Uterus (tissue), 3 donors: ENCODE measurements at regions not wholly inside any gene's neighbourhood (a gene's known extent, or its start where the extent isn't known, plus 50 kb on each side); places are given as distances from the start of the nearest gene placed in this dataset.

Experiments
- DNase-seq, 2 donors: peaks; one replicate each; pipeline ENCODE4 v3.0.0-alpha.2; 2019 to 2020
- H3K27ac ChIP-seq, 2 donors: fragments of 200-600 bp; sonication (generic); 1 replicate in 1 of 2; 2 replicates in 1 of 2; pipeline ENCODE4 v1.5.1; 2016 to 2018
- H3K27me3 ChIP-seq, 2 donors: fragments of 200-600 bp; sonication (generic); one replicate each; pipeline ENCODE4 v1.5.1; 2018 to 2019; ENCODE audit warnings: control low read depth in 1 of 2
- H3K36me3 ChIP-seq, 2 donors: fragments of 200-600 bp; sonication (generic); one replicate each; pipeline ENCODE4 v1.5.1; 2019; ENCODE audit warnings: control low read depth in 1 of 2
- H3K4me1 ChIP-seq, 2 donors: fragments of 200-600 bp; sonication (generic); one replicate each; pipeline ENCODE4 v1.5.1; 2018 to 2019; ENCODE audit warnings: control low read depth in 1 of 2
- H3K4me3 ChIP-seq, 2 donors: fragments of 200-600 bp; sonication (generic); 1 replicate in 1 of 2; 2 replicates in 1 of 2; pipeline ENCODE4 v1.5.1; 2018 to 2019; ENCODE audit warnings: mild to moderate bottlenecking in 1 of 2
- H3K9me3 ChIP-seq, 2 donors: fragments of 200-600 bp; sonication (generic); one replicate each; pipeline ENCODE4 v1.5.1; 2019; ENCODE audit warnings: control low read depth in 1 of 2
- POLR2A ChIP-seq, 2 donors: fragments of 450-650 bp; IDR thresholded peaks; one replicate each; pipeline ENCODE4 v1.6.1; 2016; ENCODE audit warnings: antibody characterized with exemption in 2 of 2, mild to moderate bottlenecking in 1 of 2, moderate library complexity in 1 of 2
- intact Hi-C: fragments of 100-400 bp; cut with DNase I; formaldehyde crosslinking; loops from one replicate; pipeline ENCODE4 v1.15.1; 2023; ENCODE audit warnings: low total_unique reads
- TF ChIP-seq, protein P1 (sequence below), 4 experiments: fragments of 200-600 bp in 2 of 4; fragments of 450-650 bp in 2 of 4; sonication (generic) in 2 of 4; IDR thresholded peaks; one replicate each; pipeline ENCODE4 v1.5.1; 2016 to 2019; ENCODE audit warnings: antibody characterized with exemption in 4 of 4, mild to moderate bottlenecking in 2 of 4, moderate library complexity in 1 of 4
- donor health status: DM: yes; HTN: yes; CAD: no.

GRCh38 chr2:22481486-22482259 is 903.3 kb upstream of the KLHL29 start:
- no peak overlapping the region for H3K27ac ChIP-seq
- no peak for DNase-seq
- TF ChIP-seq, protein P1, sequence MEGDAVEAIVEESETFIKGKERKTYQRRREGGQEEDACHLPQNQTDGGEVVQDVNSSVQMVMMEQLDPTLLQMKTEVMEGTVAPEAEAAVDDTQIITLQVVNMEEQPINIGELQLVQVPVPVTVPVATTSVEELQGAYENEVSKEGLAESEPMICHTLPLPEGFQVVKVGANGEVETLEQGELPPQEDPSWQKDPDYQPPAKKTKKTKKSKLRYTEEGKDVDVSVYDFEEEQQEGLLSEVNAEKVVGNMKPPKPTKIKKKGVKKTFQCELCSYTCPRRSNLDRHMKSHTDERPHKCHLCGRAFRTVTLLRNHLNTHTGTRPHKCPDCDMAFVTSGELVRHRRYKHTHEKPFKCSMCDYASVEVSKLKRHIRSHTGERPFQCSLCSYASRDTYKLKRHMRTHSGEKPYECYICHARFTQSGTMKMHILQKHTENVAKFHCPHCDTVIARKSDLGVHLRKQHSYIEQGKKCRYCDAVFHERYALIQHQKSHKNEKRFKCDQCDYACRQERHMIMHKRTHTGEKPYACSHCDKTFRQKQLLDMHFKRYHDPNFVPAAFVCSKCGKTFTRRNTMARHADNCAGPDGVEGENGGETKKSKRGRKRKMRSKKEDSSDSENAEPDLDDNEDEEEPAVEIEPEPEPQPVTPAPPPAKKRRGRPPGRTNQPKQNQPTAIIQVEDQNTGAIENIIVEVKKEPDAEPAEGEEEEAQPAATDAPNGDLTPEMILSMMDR (IDR thresholded peaks at IDR 0.05) = no peak
- no peak for TF ChIP-seq POLR2A (IDR thresholded peaks at IDR 0.05)
- H3K4me3 ChIP-seq = no peak overlapping the region
- no peaks in the 10 kb centered on the region for H3K27me3 ChIP-seq
- intact Hi-C loops = no loop called here
- no peaks in the 10 kb centered on the region for H3K9me3 ChIP-seq
- H3K36me3 ChIP-seq = no peaks in the 10 kb centered on the region
- no peaks in the 10 kb centered on the region for H3K4me1 ChIP-seq

GRCh38 chr2:22483036-22483435 is 901.9 kb upstream of the KLHL29 start:
- Histone ChIP-seq H3K27me3 (no peaks in the 10 kb centered on the region), H3K9me3 (no peaks in the 10 kb centered on the region), H3K27ac (no peak overlapping the region), H3K4me1 (no peaks in the 10 kb centered on the region), H3K4me3 (no peak overlapping the region), H3K36me3 (no peaks in the 10 kb centered on the region)
- TF ChIP-seq POLR2A (IDR thresholded peaks at IDR 0.05) = no peak
- TF ChIP-seq, protein P1 (IDR thresholded peaks at IDR 0.05) = no peak
- DNase-seq = no peak
- intact Hi-C loops = no loop called here

DNA sequence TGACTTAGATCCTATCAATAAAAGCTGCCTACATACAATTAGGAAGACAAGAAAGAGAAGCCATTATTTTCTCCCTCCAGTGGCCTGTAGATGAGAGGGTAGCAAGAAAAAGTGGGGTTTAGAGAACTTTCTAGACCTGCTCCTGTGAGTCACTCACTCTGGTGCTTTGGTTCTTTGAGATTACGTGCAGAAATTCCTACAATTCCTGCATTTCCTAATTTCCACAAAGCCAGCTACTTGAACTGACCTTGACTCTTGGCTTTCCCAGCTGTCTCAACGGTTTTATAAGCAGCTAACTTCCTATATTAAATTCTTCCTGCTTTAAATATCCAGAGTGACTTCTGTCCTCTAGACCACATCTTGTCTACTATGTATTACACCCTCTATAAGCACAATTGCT is 899.5 kb upstream of the KLHL29 start:
- Histone ChIP-seq H3K27ac (no peak overlapping the region), H3K27me3 (no peaks in the 10 kb centered on the region), H3K36me3 (no peaks in the 10 kb centered on the region), H3K4me1 (no peaks in the 10 kb centered on the region), H3K4me3 (no peak overlapping the region), H3K9me3 (no peaks in the 10 kb centered on the region)
- no peak for DNase-seq
- intact Hi-C loops = no loop called here
- no peak for TF ChIP-seq POLR2A (IDR thresholded peaks at IDR 0.05)
- TF ChIP-seq, protein P1 (IDR thresholded peaks at IDR 0.05) = no peak

DNA sequence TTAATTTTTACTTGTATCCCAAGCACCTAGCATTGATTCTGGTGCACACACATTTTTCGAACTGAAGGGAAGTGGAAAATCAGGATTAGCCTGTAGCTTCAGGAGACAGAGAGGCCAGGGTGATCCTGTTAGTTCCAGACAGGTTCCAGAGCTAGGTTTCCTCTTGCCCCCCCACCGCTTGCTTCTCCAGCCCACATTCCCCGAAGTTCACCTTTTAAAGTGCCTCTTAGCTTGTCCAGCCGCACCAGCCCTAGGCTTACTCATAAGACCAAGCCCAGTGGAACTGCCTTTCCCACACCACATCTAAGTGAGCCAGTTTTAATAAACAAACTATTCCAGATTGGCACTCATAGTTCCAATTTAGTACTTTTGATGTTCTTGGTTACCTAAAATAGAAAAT is 898.6 kb upstream of the KLHL29 start:
- DNase-seq = no peak
- Histone ChIP-seq H3K9me3 (no peaks in the 10 kb centered on the region), H3K27me3 (no peaks in the 10 kb centered on the region), H3K4me3 (no peak overlapping the region), H3K27ac (no peak overlapping the region), H3K4me1 (no peaks in the 10 kb centered on the region), H3K36me3 (no peaks in the 10 kb centered on the region)
- TF ChIP-seq, protein P1 (IDR thresholded peaks at IDR 0.05) = no peak
- TF ChIP-seq POLR2A (IDR thresholded peaks at IDR 0.05) = no peak
- intact Hi-C loops = no loop called here

GRCh38 chr2:22487036-22487435 is 897.9 kb upstream of the KLHL29 start:
- Histone ChIP-seq H3K4me1 (no peaks in the 10 kb centered on the region), H3K4me3 (no peak overlapping the region), H3K27ac (no peak overlapping the region), H3K27me3 (no peaks in the 10 kb centered on the region), H3K36me3 (no peaks in the 10 kb centered on the region), H3K9me3 (no peaks in the 10 kb centered on the region)
- no peak for TF ChIP-seq POLR2A (IDR thresholded peaks at IDR 0.05)
- TF ChIP-seq, protein P1 (IDR thresholded peaks at IDR 0.05) = no peak
- no peak for DNase-seq
- intact Hi-C loops = no loop called here
